Hepatocyte (in vitro differentiated cells): ENCODE measurements at regions not wholly inside any gene's neighbourhood (a gene's known extent, or its start where the extent isn't known, plus 50 kb on each side); places are given as distances from the start of the nearest gene placed in this dataset.
"Not testable (repeated sequence)": the region's sequence is repeated elsewhere in the genome, so short reads cannot be mapped to it uniquely, and the experiment has no call there.

ENCODE experiments used
- DNase-seq: peaks from one replicate; pipeline ENCODE4 v3.0.0-alpha.2; 2016; ENCODE audit warnings: low spot score
- H2AFZ ChIP-seq: fragments of 200-600 bp; sonication (generic); 2 replicates; pipeline ENCODE4 v1.6.0; 2016; ENCODE audit warnings: antibody characterized with exemption, mild to moderate bottlenecking
- H3K27ac ChIP-seq: fragments of 200-600 bp; sonication (generic); 2 replicates; pipeline ENCODE4 v1.5.1; 2016; ENCODE audit warnings: mild to moderate bottlenecking
- H3K27me3 ChIP-seq: fragments of 200-600 bp; sonication (generic); 2 replicates; pipeline ENCODE4 v1.6.1; 2016
- H3K36me3 ChIP-seq: fragments of 200-600 bp; sonication (generic); replicated peaks from 2 replicates; pipeline ENCODE4 v1.5.1; 2016; ENCODE audit warnings: low read depth; ENCODE audit not compliant: insufficient read depth
- H3K4me1 ChIP-seq: fragments of 200-600 bp; sonication (generic); 2 replicates; pipeline ENCODE4 v1.5.1; 2016; ENCODE audit warnings: mild to moderate bottlenecking, moderate library complexity; ENCODE audit not compliant: insufficient read depth
- H3K4me2 ChIP-seq: fragments of 200-600 bp; sonication (generic); 2 replicates; pipeline ENCODE4 v1.6.0; 2016
- H3K4me3 ChIP-seq: fragments of 200-600 bp; sonication (generic); 2 replicates; pipeline ENCODE4 v1.5.1; 2016; ENCODE audit warnings: mild to moderate bottlenecking
- H3K79me2 ChIP-seq: fragments of 200-600 bp; sonication (generic); 2 replicates; pipeline ENCODE4 v1.6.0; 2017; ENCODE audit warnings: mild to moderate bottlenecking
- H3K9me2 ChIP-seq: fragments of 200-600 bp; sonication (generic); replicated peaks from 2 replicates; pipeline ENCODE4 v1.6.0; 2017; ENCODE audit warnings: mild to moderate bottlenecking; ENCODE audit not compliant: insufficient read depth
- H3K9me3 ChIP-seq: fragments of 200-600 bp; sonication (generic); 2 replicates; pipeline ENCODE4 v1.5.1; 2016; ENCODE audit warnings: low read depth, mild to moderate bottlenecking
- H4K20me1 ChIP-seq: fragments of 200-600 bp; sonication (generic); 2 replicates; pipeline ENCODE4 v1.6.0; 2016; ENCODE audit warnings: mild to moderate bottlenecking; ENCODE audit not compliant: insufficient read depth, poor library complexity, severe bottlenecking
- EZH2 ChIP-seq: fragments of 200-600 bp; sonication (generic); IDR thresholded peaks from 2 replicates; pipeline ENCODE4 v1.6.1; 2016; ENCODE audit warnings: antibody characterized with exemption, mild to moderate bottlenecking, borderline replicate concordance
- EZH2phosphoT487 ChIP-seq: fragments of 200-600 bp; sonication (generic); IDR thresholded peaks from one replicate; pipeline ENCODE4 v1.6.1; 2018; ENCODE audit warnings: antibody characterized with exemption, mild to moderate bottlenecking, low read depth, moderate library complexity; ENCODE audit not compliant: unreplicated experiment, severe bottlenecking
- WGBS: methylation state at CpG from one replicate; pipeline ENCODE4 v1.1.6; 2016; ENCODE audit warnings: low lambda C conversion rate; ENCODE audit errors: missing lambda C conversion rate; 5-methylcytosine and 5-hydroxymethylcytosine counted together
- TF ChIP-seq, protein P1 (sequence below): fragments of 200-600 bp; sonication (generic); IDR thresholded peaks from 2 replicates; pipeline ENCODE4 v1.5.1; 2016; ENCODE audit warnings: antibody characterized with exemption, mild to moderate bottlenecking; ENCODE audit not compliant: poor library complexity

- Histone ChIP-seq H3K4me3 (no peak overlapping the region), H3K4me2 (no peak overlapping the region), H3K9me2 (no peaks in the 10 kb centered on the region), H2AFZ (no peak overlapping the region), H3K36me3 (no peaks in the 10 kb centered on the region), H3K9me3 (no peaks in the 10 kb centered on the region), H3K4me1 (no peaks in the 10 kb centered on the region), H3K27ac (no peak overlapping the region), H3K79me2 (no peaks in the 10 kb centered on the region), H4K20me1 (no peaks in the 10 kb centered on the region), H3K27me3 (no peaks in the 10 kb centered on the region)
- TF ChIP-seq EZH2phosphoT487 (no peak), EZH2 (no peak)
- TF ChIP-seq, protein P1, sequence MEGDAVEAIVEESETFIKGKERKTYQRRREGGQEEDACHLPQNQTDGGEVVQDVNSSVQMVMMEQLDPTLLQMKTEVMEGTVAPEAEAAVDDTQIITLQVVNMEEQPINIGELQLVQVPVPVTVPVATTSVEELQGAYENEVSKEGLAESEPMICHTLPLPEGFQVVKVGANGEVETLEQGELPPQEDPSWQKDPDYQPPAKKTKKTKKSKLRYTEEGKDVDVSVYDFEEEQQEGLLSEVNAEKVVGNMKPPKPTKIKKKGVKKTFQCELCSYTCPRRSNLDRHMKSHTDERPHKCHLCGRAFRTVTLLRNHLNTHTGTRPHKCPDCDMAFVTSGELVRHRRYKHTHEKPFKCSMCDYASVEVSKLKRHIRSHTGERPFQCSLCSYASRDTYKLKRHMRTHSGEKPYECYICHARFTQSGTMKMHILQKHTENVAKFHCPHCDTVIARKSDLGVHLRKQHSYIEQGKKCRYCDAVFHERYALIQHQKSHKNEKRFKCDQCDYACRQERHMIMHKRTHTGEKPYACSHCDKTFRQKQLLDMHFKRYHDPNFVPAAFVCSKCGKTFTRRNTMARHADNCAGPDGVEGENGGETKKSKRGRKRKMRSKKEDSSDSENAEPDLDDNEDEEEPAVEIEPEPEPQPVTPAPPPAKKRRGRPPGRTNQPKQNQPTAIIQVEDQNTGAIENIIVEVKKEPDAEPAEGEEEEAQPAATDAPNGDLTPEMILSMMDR: no peak
- DNase-seq: no peak
- WGBS: 90% methylated on average over 4 of the region's 4 CpGs
Measured at GRCh38 chr10:56104923-56105322, 256.1 kb downstream of the ZWINT start.

DNA sequence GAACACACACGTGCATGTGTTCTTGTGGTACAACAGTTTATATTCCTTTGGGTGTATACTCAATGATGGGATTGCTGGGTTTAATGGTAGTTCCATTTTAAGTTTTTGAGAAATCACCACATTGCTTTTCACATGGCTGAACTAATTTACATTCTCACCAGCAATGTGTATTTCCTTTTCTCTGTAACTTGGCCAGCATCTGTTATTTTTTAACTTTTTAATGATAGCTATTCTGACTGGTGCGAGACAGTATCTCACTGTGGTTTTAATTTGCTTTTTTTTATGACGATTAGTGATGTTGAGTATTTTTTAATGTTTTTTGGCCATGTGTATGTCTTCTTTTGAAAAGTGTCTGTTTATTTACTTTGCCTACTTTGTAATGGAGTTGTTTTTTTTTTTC is 256.6 kb downstream of the ZWINT start:
- Histone ChIP-seq H3K9me3 (no peaks in the 10 kb centered on the region), H3K4me1 (no peaks in the 10 kb centered on the region), H3K79me2 (no peaks in the 10 kb centered on the region), H3K9me2 (no peaks in the 10 kb centered on the region), H3K27ac (no peak overlapping the region), H3K36me3 (no peaks in the 10 kb centered on the region), H3K27me3 (no peaks in the 10 kb centered on the region), H3K4me3 (no peak overlapping the region), H2AFZ (no peak overlapping the region), H3K4me2 (no peak overlapping the region), H4K20me1 (no peaks in the 10 kb centered on the region)
- TF ChIP-seq EZH2: no peak
- no peak for DNase-seq
- WGBS: 83% methylated on average over 3 of the region's 3 CpGs

DNA sequence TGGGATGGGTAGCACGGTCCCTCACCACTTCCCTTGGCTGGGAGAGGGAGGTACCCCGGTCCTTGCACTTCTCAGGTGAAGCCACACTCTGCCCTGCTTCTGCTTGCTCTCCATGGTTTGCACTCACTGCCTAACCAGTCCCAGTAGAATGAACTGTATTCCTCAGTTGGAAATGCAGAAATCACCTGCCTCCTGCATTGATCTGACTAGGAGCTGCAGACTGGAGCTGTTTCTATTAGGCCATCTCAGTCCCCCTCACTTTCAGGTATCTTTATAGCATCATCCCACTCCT is 264.9 kb downstream of the ZWINT start:
- no peaks in the 10 kb centered on the region for H3K27me3 ChIP-seq
- no peaks in the 10 kb centered on the region for H3K36me3 ChIP-seq
- no peak overlapping the region for H3K4me2 ChIP-seq
- DNase-seq: no peak
- no peaks in the 10 kb centered on the region for H3K9me2 ChIP-seq
- no peak overlapping the region for H3K4me3 ChIP-seq
- TF ChIP-seq, protein P1: no peak
- TF ChIP-seq EZH2 (no peak), EZH2phosphoT487 (no peak)
- 88% methylated on average over 2 of the region's 2 CpGs for WGBS
- H4K20me1 ChIP-seq: no peaks in the 10 kb centered on the region
- no peak overlapping the region for H2AFZ ChIP-seq
- H3K9me3 ChIP-seq: no peaks in the 10 kb centered on the region
- H3K27ac ChIP-seq: no peak overlapping the region
- no peaks in the 10 kb centered on the region for H3K79me2 ChIP-seq
- no peaks in the 10 kb centered on the region for H3K4me1 ChIP-seq

DNA sequence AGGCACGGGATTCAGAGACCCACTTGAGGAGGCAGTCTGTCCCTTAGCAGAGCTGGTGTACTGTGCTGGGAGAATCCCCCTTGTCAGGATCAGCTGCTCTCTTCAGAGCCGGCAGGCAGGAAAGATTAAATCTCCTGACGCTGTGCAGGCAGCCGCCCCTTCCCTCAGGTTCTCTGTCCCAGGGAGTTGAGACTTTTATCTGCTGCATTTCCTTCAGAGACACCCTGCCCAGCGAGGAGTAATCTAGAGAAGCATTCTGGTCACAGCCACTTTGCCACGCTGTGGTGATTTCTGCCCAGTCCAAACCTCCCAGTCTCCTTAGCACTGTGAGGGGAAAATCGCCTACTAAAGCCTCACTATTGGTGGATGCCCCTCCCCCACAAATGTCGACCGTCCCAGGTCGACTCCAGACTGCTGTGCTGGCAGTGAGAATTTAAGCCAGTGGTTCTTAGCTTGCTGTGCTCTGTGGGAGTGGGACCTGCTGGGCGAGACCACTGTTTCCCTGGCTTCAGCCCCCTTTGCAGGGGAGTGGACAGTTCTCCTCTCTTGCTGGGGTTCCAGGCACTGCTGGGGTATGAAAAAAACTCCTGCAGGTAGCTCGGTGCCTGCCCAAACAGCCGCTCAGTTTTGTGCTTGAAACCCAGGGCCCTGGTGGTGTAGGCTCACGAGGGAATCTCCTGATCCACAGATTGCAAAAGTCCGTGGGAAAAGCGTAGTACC is 265.4 kb downstream of the ZWINT start:
- H3K9me3 ChIP-seq: no peaks in the 10 kb centered on the region
- H3K4me2 ChIP-seq: no peak overlapping the region
- H3K4me1 ChIP-seq: no peaks in the 10 kb centered on the region
- 72% methylated on average over 16 of the region's 16 CpGs for WGBS
- H3K27ac ChIP-seq: no peak overlapping the region
- H3K9me2 ChIP-seq: no peaks in the 10 kb centered on the region
- TF ChIP-seq EZH2phosphoT487: no peak
- no peaks in the 10 kb centered on the region for H3K36me3 ChIP-seq
- H2AFZ ChIP-seq: no peak overlapping the region
- H3K4me3 ChIP-seq: no peak overlapping the region
- H4K20me1 ChIP-seq: no peaks in the 10 kb centered on the region
- no peak for DNase-seq
- no peaks in the 10 kb centered on the region for H3K79me2 ChIP-seq
- no peaks in the 10 kb centered on the region for H3K27me3 ChIP-seq

DNA sequence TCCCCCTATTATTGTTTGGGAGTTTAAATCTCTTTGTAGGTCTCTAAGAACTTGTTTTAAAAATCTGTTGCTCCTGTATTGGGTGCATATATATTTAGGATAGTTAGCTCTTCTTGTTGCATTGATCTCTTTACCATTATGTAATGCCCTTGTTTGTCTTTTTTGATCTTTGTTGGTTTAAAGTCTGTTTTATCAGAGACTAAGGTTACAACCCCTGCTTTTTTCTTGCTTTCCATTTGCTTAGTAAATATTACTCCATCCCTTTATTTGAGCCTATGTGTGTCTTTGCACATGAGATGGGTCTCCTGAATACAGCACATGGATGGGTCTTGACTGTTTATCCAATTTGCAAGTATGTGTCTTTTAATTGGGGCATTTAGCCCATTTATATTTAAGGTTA is 267.4 kb downstream of the ZWINT start:
- H3K4me3 ChIP-seq, H3K4me1 ChIP-seq, H3K27ac ChIP-seq, H4K20me1 ChIP-seq, H3K9me3 ChIP-seq, H3K27me3 ChIP-seq, DNase-seq, H3K79me2 ChIP-seq, H3K9me2 ChIP-seq, H3K36me3 ChIP-seq, H3K4me2 ChIP-seq, H2AFZ ChIP-seq: not testable (repeated sequence)
